ENCODE measurements at regions not wholly inside any gene's neighbourhood (a gene's known extent, or its start where the extent isn't known, plus 50 kb on each side); places are given as distances from the start of the nearest gene placed in this dataset.

DNA sequence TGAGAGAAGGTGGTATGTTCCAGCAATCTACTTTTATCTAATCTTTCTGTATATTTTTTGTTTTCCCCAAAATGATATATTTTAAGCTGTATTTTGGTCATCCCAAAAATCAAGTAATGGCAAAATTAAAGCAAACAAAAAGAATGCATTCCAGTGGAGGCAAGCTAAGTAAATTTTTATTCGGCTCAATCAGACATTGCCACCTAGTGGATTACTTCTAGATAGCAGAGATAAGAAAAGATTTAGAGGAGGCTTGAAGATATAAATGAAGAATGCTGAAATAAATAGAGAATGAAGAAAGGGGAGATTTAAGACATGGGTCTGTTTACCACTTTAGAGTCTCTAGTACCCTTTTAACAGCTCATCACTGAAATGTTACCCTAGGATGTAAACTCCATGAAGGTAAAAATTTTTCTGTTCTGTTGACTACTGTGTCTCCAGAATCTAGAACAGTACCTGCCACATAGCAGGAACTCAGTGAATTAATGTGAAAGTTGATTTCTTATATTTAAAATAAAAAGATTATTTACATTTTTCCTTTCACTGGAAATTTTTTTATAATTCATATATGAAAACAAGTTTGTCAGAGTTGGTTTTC lies 110.9 kb upstream of the ANK2 start:
- WGBS: no CpG with 5 or more reads among the region's 1 CpG

DNA sequence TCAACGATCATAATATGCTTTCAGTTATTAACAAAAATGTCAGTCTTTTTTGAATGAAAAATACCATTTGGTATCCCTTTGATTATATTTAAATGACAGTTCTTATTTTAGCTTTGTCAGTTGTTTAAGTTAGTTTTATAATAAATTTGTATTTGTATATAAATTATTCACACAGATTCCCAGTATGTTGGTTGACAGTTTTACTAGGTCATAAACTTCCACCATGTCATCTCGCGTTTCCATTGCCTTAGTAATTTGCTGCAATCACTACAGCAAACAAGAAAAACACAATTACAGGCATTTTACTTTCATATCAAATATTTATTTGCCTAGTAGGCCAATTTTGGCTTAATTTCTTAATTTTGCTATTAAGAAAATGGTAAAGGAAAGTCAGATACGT lies 109.6 kb upstream of the ANK2 start:
- Histone ChIP-seq H3K4me3 (ENCODE audit: insufficient read depth in 1 of 2, low read depth in 1 of 2, low read length in 2 of 2) (no peak overlapping the region), H2BK15ac (ENCODE audit: low read depth, poor library complexity, severe bottlenecking) (no peak overlapping the region), H3K27ac (ENCODE audit: low read length, poor library complexity, severe bottlenecking) (no peak overlapping the region), H3K79me1 (replicated peaks; ENCODE audit: low read length, poor library complexity, severe bottlenecking) (no peaks in the 10 kb centered on the region), H3K14ac (ENCODE audit: low read length in 2 of 2) (no peak overlapping the region), H3K36me3 (ENCODE audit: control insufficient read depth in 1 of 2, insufficient read depth in 2 of 2, low read depth in 1 of 2, low read length in 2 of 2) (no peaks in the 10 kb centered on the region), H3K4me1 (ENCODE audit: control insufficient read depth, insufficient read depth, low read depth, low read length) (no peaks in the 10 kb centered on the region), H3K9me3 (ENCODE audit: control insufficient read depth, low read length) (no peaks in the 10 kb centered on the region), H2BK5ac (ENCODE audit: low read depth, low read length, poor library complexity, severe bottlenecking) (no peak overlapping the region), H2BK12ac (ENCODE audit: low read length in 2 of 2) (no peak overlapping the region), H3K23ac (ENCODE audit: low read length in 2 of 2) (no peak overlapping the region), H3K9ac (ENCODE audit: low read length) (peak overlapping the region; percentile 27), H3K18ac (ENCODE audit: low read depth in 1 of 2, low read length in 2 of 2) (no peak overlapping the region), H2BK120ac (ENCODE audit: low read depth, low read length) (no peak overlapping the region), H3K27me3 (ENCODE audit: control insufficient read depth in 1 of 2, insufficient read depth in 1 of 2, low read length in 2 of 2) (no peaks in the 10 kb centered on the region), H2AFZ (ENCODE audit: low read depth, low read length) (no peak overlapping the region), H4K8ac (ENCODE audit: low read length) (no peak overlapping the region), H3K4me2 (ENCODE audit: low read length, poor library complexity, severe bottlenecking) (no peak overlapping the region), H2AK5ac (ENCODE audit: low read length, severe bottlenecking) (no peak overlapping the region), H3K4ac (ENCODE audit: low read depth in 1 of 2, low read length in 2 of 2) (no peak overlapping the region), H4K91ac (ENCODE audit: low read length) (no peak overlapping the region)
- no peak for DNase-seq
- no CpG with 5 or more reads among the region's 4 CpGs for WGBS

More for the DNA sequence above, 110.9 kb upstream of the ANK2 start:
- Histone ChIP-seq H3K4me3 (ENCODE audit: insufficient read depth in 1 of 2, low read depth in 1 of 2, low read length in 2 of 2) (no peak overlapping the region), H2BK12ac (ENCODE audit: low read length in 2 of 2) (no peak overlapping the region), H3K9me3 (ENCODE audit: control insufficient read depth, low read length) (no peaks in the 10 kb centered on the region), H3K4me2 (ENCODE audit: low read length, poor library complexity, severe bottlenecking) (no peak overlapping the region), H3K18ac (ENCODE audit: low read depth in 1 of 2, low read length in 2 of 2) (no peak overlapping the region), H2BK5ac (ENCODE audit: low read depth, low read length, poor library complexity, severe bottlenecking) (no peak overlapping the region), H4K8ac (ENCODE audit: low read length) (no peak overlapping the region), H3K27ac (ENCODE audit: low read length, poor library complexity, severe bottlenecking) (no peak overlapping the region), H3K4me1 (ENCODE audit: control insufficient read depth, insufficient read depth, low read depth, low read length) (no peaks in the 10 kb centered on the region), H3K23ac (ENCODE audit: low read length in 2 of 2) (no peak overlapping the region), H3K9ac (ENCODE audit: low read length) (peak overlapping the region; percentile 61), H4K91ac (ENCODE audit: low read length) (no peak overlapping the region), H2AK5ac (ENCODE audit: low read length, severe bottlenecking) (no peak overlapping the region), H2AFZ (ENCODE audit: low read depth, low read length) (no peak overlapping the region), H3K36me3 (ENCODE audit: control insufficient read depth in 1 of 2, insufficient read depth in 2 of 2, low read depth in 1 of 2, low read length in 2 of 2) (no peaks in the 10 kb centered on the region), H2BK15ac (ENCODE audit: low read depth, poor library complexity, severe bottlenecking) (no peak overlapping the region), H3K27me3 (ENCODE audit: control insufficient read depth in 1 of 2, insufficient read depth in 1 of 2, low read length in 2 of 2) (no peaks in the 10 kb centered on the region), H3K4ac (ENCODE audit: low read depth in 1 of 2, low read length in 2 of 2) (no peak overlapping the region), H2BK120ac (ENCODE audit: low read depth, low read length) (no peak overlapping the region), H3K14ac (ENCODE audit: low read length in 2 of 2) (no peak overlapping the region), H3K79me1 (replicated peaks; ENCODE audit: low read length, poor library complexity, severe bottlenecking) (no peaks in the 10 kb centered on the region)
- peak; percentile 65 for DNase-seq

GRCh38 chr4:112940336-112940735 lies 109.1 kb upstream of the ANK2 start:
- Histone ChIP-seq H4K8ac (ENCODE audit: low read length) (no peak overlapping the region), H3K4me2 (ENCODE audit: low read length, poor library complexity, severe bottlenecking) (no peak overlapping the region), H3K27me3 (ENCODE audit: control insufficient read depth in 1 of 2, insufficient read depth in 1 of 2, low read length in 2 of 2) (no peaks in the 10 kb centered on the region), H3K36me3 (ENCODE audit: control insufficient read depth in 1 of 2, insufficient read depth in 2 of 2, low read depth in 1 of 2, low read length in 2 of 2) (no peaks in the 10 kb centered on the region), H3K23ac (ENCODE audit: low read length in 2 of 2) (no peak overlapping the region), H3K18ac (ENCODE audit: low read depth in 1 of 2, low read length in 2 of 2) (no peak overlapping the region), H2AK5ac (ENCODE audit: low read length, severe bottlenecking) (no peak overlapping the region), H4K91ac (ENCODE audit: low read length) (no peak overlapping the region), H3K27ac (ENCODE audit: low read length, poor library complexity, severe bottlenecking) (no peak overlapping the region), H2BK120ac (ENCODE audit: low read depth, low read length) (no peak overlapping the region), H3K4me3 (ENCODE audit: insufficient read depth in 1 of 2, low read depth in 1 of 2, low read length in 2 of 2) (no peak overlapping the region), H2BK12ac (ENCODE audit: low read length in 2 of 2) (no peak overlapping the region), H3K14ac (ENCODE audit: low read length in 2 of 2) (no peak overlapping the region), H2AFZ (ENCODE audit: low read depth, low read length) (no peak overlapping the region), H3K9ac (ENCODE audit: low read length) (no peak overlapping the region), H3K79me1 (replicated peaks; ENCODE audit: low read length, poor library complexity, severe bottlenecking) (no peaks in the 10 kb centered on the region), H2BK15ac (ENCODE audit: low read depth, poor library complexity, severe bottlenecking) (no peak overlapping the region), H3K9me3 (ENCODE audit: control insufficient read depth, low read length) (no peaks in the 10 kb centered on the region), H3K4ac (ENCODE audit: low read depth in 1 of 2, low read length in 2 of 2) (no peak overlapping the region), H2BK5ac (ENCODE audit: low read depth, low read length, poor library complexity, severe bottlenecking) (no peak overlapping the region), H3K4me1 (ENCODE audit: control insufficient read depth, insufficient read depth, low read depth, low read length) (no peaks in the 10 kb centered on the region)
- DNase-seq: no peak

DNA sequence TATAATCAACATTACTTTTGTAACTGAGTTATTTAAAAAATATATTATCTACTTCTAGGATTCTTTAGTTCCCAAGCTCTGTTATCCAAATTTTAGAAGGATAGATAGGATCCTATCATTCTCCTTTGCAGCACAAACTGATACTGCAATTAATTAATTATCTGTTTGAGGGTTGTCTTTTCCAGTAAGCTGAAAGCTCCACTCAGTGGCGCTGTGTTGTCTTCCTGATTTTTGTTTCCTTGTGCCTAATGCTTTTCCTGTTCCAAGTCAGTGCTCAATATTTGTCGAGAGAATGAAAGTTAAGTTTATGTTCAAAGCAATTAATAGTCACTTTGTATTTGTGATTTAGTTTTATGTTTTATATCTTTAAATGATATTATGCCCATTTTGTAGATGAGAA lies 107.4 kb upstream of the ANK2 start:
- Histone ChIP-seq H3K4me3 (ENCODE audit: insufficient read depth in 1 of 2, low read depth in 1 of 2, low read length in 2 of 2) (no peak overlapping the region), H2BK5ac (ENCODE audit: low read depth, low read length, poor library complexity, severe bottlenecking) (no peak overlapping the region), H3K4me1 (ENCODE audit: control insufficient read depth, insufficient read depth, low read depth, low read length) (peaks cover 1% of the 10 kb centered on the region), H2AK5ac (ENCODE audit: low read length, severe bottlenecking) (no peak overlapping the region), H3K4me2 (ENCODE audit: low read length, poor library complexity, severe bottlenecking) (no peak overlapping the region), H3K14ac (ENCODE audit: low read length in 2 of 2) (no peak overlapping the region), H3K36me3 (ENCODE audit: control insufficient read depth in 1 of 2, insufficient read depth in 2 of 2, low read depth in 1 of 2, low read length in 2 of 2) (no peaks in the 10 kb centered on the region), H3K79me1 (replicated peaks; ENCODE audit: low read length, poor library complexity, severe bottlenecking) (no peaks in the 10 kb centered on the region), H3K23ac (ENCODE audit: low read length in 2 of 2) (no peak overlapping the region), H2BK12ac (ENCODE audit: low read length in 2 of 2) (no peak overlapping the region), H4K91ac (ENCODE audit: low read length) (no peak overlapping the region), H3K9ac (ENCODE audit: low read length) (no peak overlapping the region), H3K9me3 (ENCODE audit: control insufficient read depth, low read length) (no peaks in the 10 kb centered on the region), H3K27me3 (ENCODE audit: control insufficient read depth in 1 of 2, insufficient read depth in 1 of 2, low read length in 2 of 2) (no peaks in the 10 kb centered on the region), H3K18ac (ENCODE audit: low read depth in 1 of 2, low read length in 2 of 2) (no peak overlapping the region), H4K8ac (ENCODE audit: low read length) (no peak overlapping the region), H3K4ac (ENCODE audit: low read depth in 1 of 2, low read length in 2 of 2) (no peak overlapping the region), H3K27ac (ENCODE audit: low read length, poor library complexity, severe bottlenecking) (no peak overlapping the region), H2BK120ac (ENCODE audit: low read depth, low read length) (no peak overlapping the region), H2AFZ (ENCODE audit: low read depth, low read length) (no peak overlapping the region), H2BK15ac (ENCODE audit: low read depth, poor library complexity, severe bottlenecking) (no peak overlapping the region)
- 88% methylated on average over 1 of the region's 2 CpGs for WGBS
- no peak for DNase-seq
